HCT116 (cell line): ENCODE measurements at regions not wholly inside any gene's neighbourhood (a gene's known extent, or its start where the extent isn't known, plus 50 kb on each side); places are given as distances from the start of the nearest gene placed in this dataset.

Source experiments
- EZH2phosphoT487 ChIP-seq: fragments of 200-600 bp; IDR thresholded peaks from 2 replicates; pipeline ENCODE4 v1.6.1; 2018; ENCODE audit warnings: antibody characterized with exemption, borderline replicate concordance
- POLR2A ChIP-seq: IDR thresholded peaks from 2 replicates; pipeline ENCODE4 v1.7.0; 2011; ENCODE audit warnings: borderline replicate concordance; ENCODE audit not compliant: insufficient read depth, insufficient read length; ENCODE audit errors: extremely low read depth
- POLR2AphosphoS5 ChIP-seq: IDR thresholded peaks from 2 replicates; pipeline ENCODE4 v1.6.1; 2011; ENCODE audit warnings: mild to moderate bottlenecking, low read depth, low read length, moderate library complexity
- TCF7L2 ChIP-seq: IDR thresholded peaks from 2 replicates; pipeline ENCODE4 v1.7.0; 2011; ENCODE audit warnings: borderline replicate concordance, inconsistent platforms; ENCODE audit not compliant: insufficient read depth, insufficient read length; ENCODE audit errors: extremely low read depth

DNA sequence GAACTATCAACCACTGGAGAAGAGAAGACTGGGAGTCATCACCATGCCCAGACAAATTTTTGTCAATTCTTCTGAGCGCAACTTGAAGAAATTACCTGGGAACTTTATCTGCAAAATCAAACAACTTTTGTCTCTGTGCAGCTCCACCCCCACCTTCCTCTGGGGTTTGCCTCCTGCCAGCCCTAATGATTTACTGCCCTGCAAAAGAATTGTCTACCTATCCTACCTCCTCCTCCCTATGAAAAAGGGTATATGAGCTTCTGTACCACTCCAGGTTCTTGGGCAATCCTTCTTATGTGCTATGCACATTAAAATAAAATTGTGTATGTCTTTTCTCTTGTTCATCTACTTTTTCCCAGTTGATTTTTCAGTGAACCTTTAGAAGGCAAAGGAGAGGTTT, 191.9 kb downstream of the URB2 start:
- TF ChIP-seq POLR2A (no peak), TCF7L2 (no peak), POLR2AphosphoS5 (no peak), EZH2phosphoT487 (no peak)
